Activated CD8-positive, alpha-beta memory T cell treated with anti-CD3 and anti-CD28 coated beads, Interleukin-2, amount 50 U/mL, for 4 hours (primary cell): ENCODE measurements at regions not wholly inside any gene's neighbourhood (a gene's known extent, or its start where the extent isn't known, plus 50 kb on each side); places are given as distances from the start of the nearest gene placed in this dataset.

Experiments
- DNase-seq: peaks from one replicate; pipeline ENCODE4 v3.0.0-alpha.2; 2020

- DNase-seq = no peak
Measured at GRCh38 chr12:76711241-76711640, 52.7 kb upstream of the ZDHHC17 start.

- DNase-seq = no peak
Measured at GRCh38 chr12:76713130-76713529, 50.8 kb upstream of the ZDHHC17 start.

- no peak for DNase-seq
Measured at GRCh38 chr12:76713986-76714385, 49.9 kb upstream of the ZDHHC17 start.
